CD4-positive, alpha-beta memory T cell (primary cell): ENCODE measurements at regions not wholly inside any gene's neighbourhood (a gene's known extent, or its start where the extent isn't known, plus 50 kb on each side); places are given as distances from the start of the nearest gene placed in this dataset.
A peak's percentile ranks its signal among the peaks of the same experiment; 100 is the strongest.

Experiments
- CTCF ChIA-PET: fragments of 350-600 bp; sonication (Branson Sonifier 250); formaldehyde crosslinking; loops from one replicate; lab custom pipeline; 2021; ENCODE audit warnings: inconsistent platforms; ENCODE audit not compliant: partially characterized antibody; lab: Charles Lee
- POLR2A ChIA-PET: fragments of 350-600 bp; sonication (Branson Sonifier 250); formaldehyde crosslinking; loops from one replicate; lab custom pipeline; 2021; ENCODE audit not compliant: partially characterized antibody; lab: Charles Lee
- DNase-seq, 5 donors: peaks; one replicate each; pipeline versions ENCODE4 v3.0.0 to v3.0.0-alpha.2; 2020 to 2022; ENCODE audit warnings: mixed read lengths in 1 of 5
- H3K27ac ChIP-seq: one replicate; pipeline ENCODE4 v1.7.0; 2013; ENCODE audit warnings: low read depth, low read length
- H3K27me3 ChIP-seq: 2 replicates; pipeline ENCODE4 v1.7.0; 2013; ENCODE audit warnings: mild to moderate bottlenecking, low read length, moderate library complexity; ENCODE audit not compliant: insufficient read depth
- H3K36me3 ChIP-seq: 2 replicates; pipeline ENCODE4 v1.7.0; 2013; ENCODE audit warnings: mild to moderate bottlenecking, low read length, moderate library complexity; ENCODE audit not compliant: insufficient read depth
- H3K4me1 ChIP-seq: 2 replicates; pipeline ENCODE4 v1.7.0; 2013; ENCODE audit warnings: mild to moderate bottlenecking, low read length, moderate library complexity; ENCODE audit not compliant: insufficient read depth
- H3K4me3 ChIP-seq, 2 donors: one replicate each; pipeline ENCODE4 v1.7.0; 2013; ENCODE audit warnings: low read length in 2 of 2, mild to moderate bottlenecking in 1 of 2
- H3K9me3 ChIP-seq, 2 donors: one replicate each; pipeline ENCODE4 v1.7.0; 2013; ENCODE audit warnings: low read length in 2 of 2, control low read depth in 1 of 2; ENCODE audit not compliant: control insufficient read depth in 1 of 2
- H3K27ac Mint-ChIP-seq, 7 donors: one replicate each; pipeline ENCODE4 v1.8.0; 2020 to 2021; ENCODE audit warnings: mixed read lengths in 7 of 7, mild to moderate bottlenecking in 6 of 7, inconsistent platforms in 3 of 7, moderate library complexity in 3 of 7
- H3K27me3 Mint-ChIP-seq, 2 donors: one replicate each; pipeline ENCODE4 v1.8.0; 2020 to 2021; ENCODE audit warnings: mixed read lengths in 2 of 2
- H3K36me3 Mint-ChIP-seq, 2 donors: one replicate each; pipeline ENCODE4 v1.8.0; 2020 to 2021; ENCODE audit warnings: mixed read lengths in 2 of 2, inconsistent platforms in 1 of 2, mild to moderate bottlenecking in 1 of 2
- H3K4me1 Mint-ChIP-seq, 4 donors: one replicate each; pipeline ENCODE4 v1.8.0; 2020 to 2021; ENCODE audit warnings: mixed read lengths in 4 of 4, mild to moderate bottlenecking in 1 of 4
- H3K4me3 Mint-ChIP-seq, 8 donors: one replicate each; pipeline ENCODE4 v1.8.0; 2020 to 2021; ENCODE audit warnings: mixed read lengths in 8 of 8, mild to moderate bottlenecking in 7 of 8, moderate library complexity in 6 of 8, inconsistent platforms in 3 of 8
- H3K9me3 Mint-ChIP-seq, 8 donors: one replicate each; pipeline ENCODE4 v1.8.0; 2020 to 2021; ENCODE audit warnings: mixed read lengths in 8 of 8, mild to moderate bottlenecking in 5 of 8, inconsistent platforms in 3 of 8, moderate library complexity in 1 of 8
- intact Hi-C: fragments of 100-400 bp; cut with micrococcal nuclease; formaldehyde crosslinking; loops from one replicate; pipeline ENCODE4 v1.15.1; 2023

DNA sequence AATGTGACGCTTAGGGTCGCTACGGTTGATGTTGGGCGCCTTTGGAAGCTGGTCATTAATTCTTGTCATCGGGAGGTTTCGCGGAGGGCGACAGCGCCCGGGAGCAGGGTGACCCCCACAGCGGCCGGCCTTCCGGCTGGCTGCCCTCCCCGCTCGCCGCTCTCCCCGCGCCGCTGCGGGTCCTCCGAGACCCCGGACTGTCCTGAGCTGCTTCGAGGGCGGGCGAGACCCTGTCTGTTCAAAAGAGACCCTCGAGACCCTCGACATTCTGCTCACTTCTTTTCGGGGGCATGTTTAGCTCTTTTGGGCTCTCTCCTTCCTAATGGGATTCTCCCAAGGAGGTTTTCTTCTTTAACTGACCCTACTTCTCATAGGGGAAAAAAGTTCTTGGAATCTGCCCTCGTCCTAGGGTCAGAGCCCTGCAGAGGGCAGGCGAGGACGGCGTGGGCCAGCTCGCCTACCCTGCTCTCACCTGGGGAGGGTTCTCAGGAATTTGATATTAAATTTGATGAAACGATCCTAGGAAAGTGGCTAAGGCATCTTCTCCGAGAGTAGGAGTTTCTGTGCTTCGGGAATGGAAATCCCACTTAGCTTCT is 257.0 kb downstream of the OTUD1 start:
- POLR2A ChIA-PET, result no interaction called here
- H3K4me3 ChIP-seq, result no peak overlapping the region
- peaks cover 0 to 10% (median 2%) of the 10 kb centered on the region in 4 donors for H3K4me1 Mint-ChIP-seq
- no peaks in the 10 kb centered on the region for H3K9me3 Mint-ChIP-seq
- peaks cover 28 to 31% of the 10 kb centered on the region in 2 donors for H3K27me3 Mint-ChIP-seq
- intact Hi-C loops, result no loop called here
- H3K4me1 ChIP-seq, result no peaks in the 10 kb centered on the region
- H3K9me3 ChIP-seq, result no peaks in the 10 kb centered on the region
- CTCF ChIA-PET, result no interaction called here
- H3K4me3 Mint-ChIP-seq, result peak overlapping the region in 1 of 8 donors; percentile 39
- no peak overlapping the region for H3K27ac ChIP-seq
- H3K27me3 ChIP-seq, result peaks cover 4% of the 10 kb centered on the region
- DNase-seq, result no peak
- H3K36me3 Mint-ChIP-seq, result no peaks in the 10 kb centered on the region
- H3K36me3 ChIP-seq, result no peaks in the 10 kb centered on the region
- no peak overlapping the region for H3K27ac Mint-ChIP-seq

DNA sequence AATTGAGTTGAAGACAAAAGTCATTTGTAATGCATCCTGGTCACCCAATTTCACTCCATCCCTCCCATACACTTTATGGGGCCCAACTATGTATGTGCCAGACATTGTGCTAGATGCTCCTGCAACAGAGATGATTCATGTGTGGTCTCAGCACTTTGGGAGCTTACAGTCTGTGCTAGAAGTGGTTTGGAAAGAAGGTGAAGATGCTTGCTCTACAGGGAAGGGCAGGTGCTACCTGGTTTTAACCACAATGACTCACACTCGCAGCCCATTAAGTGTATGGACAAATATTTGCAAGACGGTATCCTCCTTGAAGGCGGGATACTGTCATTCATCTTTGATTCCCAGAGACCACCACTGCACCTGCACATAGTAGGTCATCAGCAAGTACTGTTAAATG is 257.6 kb downstream of the OTUD1 start:
- no peak overlapping the region for H3K27ac ChIP-seq
- H3K36me3 ChIP-seq, result no peaks in the 10 kb centered on the region
- Mint-ChIP-seq H3K27ac (no peak overlapping the region), H3K4me3 (peak overlapping the region in 1 of 8 donors; percentile 39), H3K36me3 (no peaks in the 10 kb centered on the region), H3K4me1 (peaks cover 0 to 10% (median 2%) of the 10 kb centered on the region in 4 donors), H3K27me3 (peaks cover 28 to 31% of the 10 kb centered on the region in 2 donors), H3K9me3 (no peaks in the 10 kb centered on the region)
- H3K4me3 ChIP-seq, result no peak overlapping the region
- H3K4me1 ChIP-seq, result no peaks in the 10 kb centered on the region
- H3K27me3 ChIP-seq, result peaks cover 4% of the 10 kb centered on the region
- intact Hi-C loops, result no loop called here
- no peaks in the 10 kb centered on the region for H3K9me3 ChIP-seq
- CTCF ChIA-PET, result no interaction called here
- POLR2A ChIA-PET, result no interaction called here
- no peak for DNase-seq

DNA sequence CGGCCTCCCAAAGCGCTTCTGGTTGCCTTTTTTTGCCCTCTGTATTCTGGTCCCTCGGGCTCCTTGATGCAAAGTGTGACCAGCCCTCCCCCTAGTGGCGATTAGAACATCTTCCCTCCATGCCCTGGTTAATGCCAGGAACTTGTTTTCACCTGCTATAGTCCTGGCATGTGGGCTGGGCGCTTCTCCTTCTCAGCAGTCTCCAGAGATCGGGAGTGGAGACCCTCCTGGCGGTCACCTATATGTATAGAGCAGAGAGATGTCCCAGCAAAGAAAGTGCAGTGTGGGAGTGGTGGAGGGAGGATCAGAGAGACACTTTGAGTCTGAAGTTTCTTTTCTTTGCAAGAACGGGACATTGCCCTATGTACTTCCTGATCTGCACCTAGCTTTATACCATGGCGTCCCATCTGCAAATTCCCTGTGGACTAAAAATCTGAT is 264.1 kb downstream of the OTUD1 start:
- H3K27ac ChIP-seq, result no peak overlapping the region
- H3K9me3 ChIP-seq, result no peaks in the 10 kb centered on the region
- Mint-ChIP-seq H3K9me3 (no peaks in the 10 kb centered on the region), H3K27me3 (peaks cover 15 to 17% of the 10 kb centered on the region in 2 donors), H3K4me1 (peaks cover 0 to 2% (median 0%) of the 10 kb centered on the region in 4 donors), H3K27ac (no peak overlapping the region), H3K4me3 (peak overlapping the region in 2 of 8 donors; percentile 27 to 32), H3K36me3 (no peaks in the 10 kb centered on the region)
- CTCF ChIA-PET, result interaction anchor here (3.0 kb wide), 1 partner anchor 388 kb away, joined by 22 read pairs; no protein-coding TSS in a partner anchor
- intact Hi-C loops, result loop anchor here (1.0 to 5.0 kb wide), 4 partner anchors 171 to 544 kb away; no protein-coding TSS in a partner anchor
- peak; percentile 42 to 49 (median 44) for DNase-seq
- no peaks in the 10 kb centered on the region for H3K4me1 ChIP-seq
- no peak overlapping the region for H3K4me3 ChIP-seq
- POLR2A ChIA-PET, result no interaction called here
- no peaks in the 10 kb centered on the region for H3K36me3 ChIP-seq
- no peaks in the 10 kb centered on the region for H3K27me3 ChIP-seq

DNA sequence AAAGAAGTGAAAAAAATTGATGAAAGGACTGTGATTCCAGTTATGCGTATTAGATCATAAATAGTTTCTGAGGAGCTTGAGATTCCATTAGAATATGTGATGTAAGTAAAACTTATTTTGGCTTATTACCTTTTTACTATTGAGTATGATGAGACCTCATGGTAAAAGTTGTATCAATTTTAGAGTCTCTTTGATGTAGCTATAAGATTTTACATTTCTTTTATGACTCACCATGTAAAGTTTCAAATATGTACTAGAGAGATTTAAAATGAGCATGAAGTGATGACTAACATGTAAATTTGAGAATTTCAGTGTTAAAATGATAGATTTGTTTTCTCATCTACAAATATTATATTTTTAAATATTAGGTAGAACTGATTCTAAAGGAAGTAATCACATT is 276.5 kb downstream of the OTUD1 start:
- Histone ChIP-seq H3K9me3 (no peaks in the 10 kb centered on the region), H3K36me3 (no peaks in the 10 kb centered on the region), H3K4me3 (no peak overlapping the region), H3K4me1 (no peaks in the 10 kb centered on the region), H3K27me3 (no peaks in the 10 kb centered on the region), H3K27ac (no peak overlapping the region)
- no peaks in the 10 kb centered on the region for H3K4me1 Mint-ChIP-seq
- peaks cover 7 to 14% of the 10 kb centered on the region in 2 donors for H3K27me3 Mint-ChIP-seq
- H3K36me3 Mint-ChIP-seq, result no peaks in the 10 kb centered on the region
- DNase-seq, result no peak
- ChIA-PET POLR2A (no interaction called here), CTCF (no interaction called here)
- no peak overlapping the region for H3K27ac Mint-ChIP-seq
- H3K9me3 Mint-ChIP-seq, result peaks cover 0 to 3% (median 0%) of the 10 kb centered on the region in 8 donors
- H3K4me3 Mint-ChIP-seq, result no peak overlapping the region
- intact Hi-C loops, result no loop called here

DNA sequence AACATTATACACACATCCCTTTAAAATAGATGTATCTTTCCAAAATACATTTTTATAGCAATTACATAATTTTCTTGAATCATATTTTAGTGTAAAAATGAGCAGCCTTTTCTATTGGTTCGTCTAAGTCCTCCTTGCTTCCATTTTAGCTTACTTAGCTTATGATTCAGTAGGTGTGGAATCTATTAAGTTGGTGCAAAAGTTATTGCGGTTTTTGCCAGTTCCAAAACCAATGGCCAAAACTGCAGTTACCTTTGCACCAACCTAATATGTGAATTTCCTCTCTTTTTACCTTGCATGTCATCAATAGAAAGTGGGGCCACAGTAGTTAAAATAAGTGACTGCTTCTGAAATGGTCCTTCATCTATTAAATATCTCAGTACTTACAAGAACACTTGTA is 279.0 kb downstream of the OTUD1 start:
- POLR2A ChIA-PET, result no interaction called here
- no peak for DNase-seq
- H3K27me3 ChIP-seq, result no peaks in the 10 kb centered on the region
- peaks cover 7 to 11% of the 10 kb centered on the region in 2 donors for H3K27me3 Mint-ChIP-seq
- H3K27ac Mint-ChIP-seq, result no peak overlapping the region
- no peak overlapping the region for H3K4me3 Mint-ChIP-seq
- H3K9me3 ChIP-seq, result no peaks in the 10 kb centered on the region
- CTCF ChIA-PET, result no interaction called here
- no peak overlapping the region for H3K27ac ChIP-seq
- H3K36me3 Mint-ChIP-seq, result no peaks in the 10 kb centered on the region
- H3K36me3 ChIP-seq, result no peaks in the 10 kb centered on the region
- H3K4me1 Mint-ChIP-seq, result no peaks in the 10 kb centered on the region
- H3K9me3 Mint-ChIP-seq, result peaks cover 0 to 3% (median 0%) of the 10 kb centered on the region in 8 donors
- H3K4me1 ChIP-seq, result no peaks in the 10 kb centered on the region
- no peak overlapping the region for H3K4me3 ChIP-seq
- intact Hi-C loops, result no loop called here

DNA sequence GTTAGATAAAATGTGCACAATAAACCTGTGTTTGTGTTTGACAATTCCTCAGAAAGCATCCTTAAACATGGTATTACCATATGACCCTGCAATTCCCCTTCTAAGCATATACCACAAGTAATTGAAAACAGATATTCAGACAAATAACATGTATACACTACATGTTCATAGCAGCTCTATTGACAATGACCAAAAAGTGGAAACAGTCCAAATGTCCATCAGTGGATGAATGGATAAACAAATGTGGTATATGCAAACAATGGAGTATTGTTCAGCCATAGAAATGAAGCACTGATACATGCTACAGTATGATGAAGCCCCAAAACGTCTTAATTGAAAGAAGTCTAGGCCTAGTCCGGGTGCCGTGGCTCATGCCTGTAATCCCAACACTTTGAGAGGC is 280.1 kb downstream of the OTUD1 start:
- Histone ChIP-seq H3K9me3 (no peaks in the 10 kb centered on the region), H3K27ac (no peak overlapping the region), H3K4me3 (no peak overlapping the region), H3K4me1 (no peaks in the 10 kb centered on the region), H3K36me3 (no peaks in the 10 kb centered on the region), H3K27me3 (no peaks in the 10 kb centered on the region)
- DNase-seq, result no peak
- POLR2A ChIA-PET, result no interaction called here
- H3K4me1 Mint-ChIP-seq, result no peaks in the 10 kb centered on the region
- H3K36me3 Mint-ChIP-seq, result no peaks in the 10 kb centered on the region
- peaks cover 0 to 3% (median 0%) of the 10 kb centered on the region in 8 donors for H3K9me3 Mint-ChIP-seq
- H3K27ac Mint-ChIP-seq, result no peak overlapping the region
- H3K4me3 Mint-ChIP-seq, result no peak overlapping the region
- intact Hi-C loops, result no loop called here
- H3K27me3 Mint-ChIP-seq, result peaks cover 6 to 8% of the 10 kb centered on the region in 2 donors
- CTCF ChIA-PET, result no interaction called here

DNA sequence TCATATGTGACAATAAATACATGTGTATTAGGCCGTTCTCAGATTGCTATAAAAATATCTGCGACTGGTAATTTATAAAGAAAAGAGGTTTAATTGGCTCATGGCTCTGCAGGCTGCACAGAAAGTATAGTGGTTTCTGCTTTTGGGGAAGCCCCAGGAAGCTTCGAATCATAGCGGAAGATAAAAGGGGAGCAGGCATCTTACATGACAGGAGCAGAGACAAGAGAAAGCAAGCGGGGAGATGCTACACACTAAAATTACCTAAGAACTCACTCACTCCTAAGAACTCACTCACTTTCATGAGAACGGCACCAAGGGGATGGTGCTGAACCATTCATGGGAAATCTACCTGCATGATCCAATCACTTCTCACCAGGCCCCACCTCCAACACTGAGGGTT is 284.9 kb downstream of the OTUD1 start:
- Histone ChIP-seq H3K9me3 (no peaks in the 10 kb centered on the region), H3K27me3 (no peaks in the 10 kb centered on the region), H3K27ac (no peak overlapping the region), H3K4me1 (no peaks in the 10 kb centered on the region), H3K36me3 (no peaks in the 10 kb centered on the region), H3K4me3 (no peak overlapping the region)
- POLR2A ChIA-PET, result no interaction called here
- no peak for DNase-seq
- CTCF ChIA-PET, result no interaction called here
- no peaks in the 10 kb centered on the region for H3K36me3 Mint-ChIP-seq
- no peak overlapping the region for H3K4me3 Mint-ChIP-seq
- H3K27ac Mint-ChIP-seq, result no peak overlapping the region
- peaks cover 0 to 7% (median 2%) of the 10 kb centered on the region in 8 donors for H3K9me3 Mint-ChIP-seq
- peaks cover 1 to 5% of the 10 kb centered on the region in 2 donors for H3K27me3 Mint-ChIP-seq
- intact Hi-C loops, result no loop called here
- H3K4me1 Mint-ChIP-seq, result no peaks in the 10 kb centered on the region
